H9 (cell line): ENCODE measurements at regions not wholly inside any gene's neighbourhood (a gene's known extent, or its start where the extent isn't known, plus 50 kb on each side); places are given as distances from the start of the nearest gene placed in this dataset.

Source experiments
- DNase-seq: peaks from one replicate; pipeline ENCODE4 v3.0.0-alpha.2; 2017
- H2AFZ ChIP-seq: one replicate; pipeline ENCODE4 v1.6.1; 2013; ENCODE audit warnings: mild to moderate bottlenecking, low read length, control low read depth, moderate library complexity
- H2AK5ac ChIP-seq: 2 replicates; pipeline ENCODE4 v1.6.1; 2013; ENCODE audit warnings: low read length, control low read depth, mixed read lengths; ENCODE audit not compliant: insufficient read length
- H2BK120ac ChIP-seq: one replicate; pipeline ENCODE4 v1.6.1; 2013; ENCODE audit warnings: low read depth, mild to moderate bottlenecking, low read length, control low read depth, inconsistent platforms; ENCODE audit not compliant: poor library complexity, severe bottlenecking
- H2BK12ac ChIP-seq: 2 replicates; pipeline ENCODE4 v1.6.1; 2013; ENCODE audit warnings: low read length, control low read depth, mixed read lengths, low read depth; ENCODE audit not compliant: insufficient read length
- H2BK15ac ChIP-seq: 2 replicates; pipeline ENCODE4 v1.6.1; 2013; ENCODE audit warnings: low read depth, low read length, control low read depth
- H2BK20ac ChIP-seq: one replicate; pipeline ENCODE4 v1.6.1; 2013; ENCODE audit warnings: low read depth, mild to moderate bottlenecking, low read length, control low read depth, inconsistent platforms; ENCODE audit not compliant: poor library complexity, severe bottlenecking
- H2BK5ac ChIP-seq: 2 replicates; pipeline ENCODE4 v1.6.1; 2013; ENCODE audit warnings: low read length, control low read depth, mixed read lengths; ENCODE audit not compliant: insufficient read length
- H3K14ac ChIP-seq: 2 replicates; pipeline ENCODE4 v1.6.1; 2013; ENCODE audit warnings: low read length, control low read depth; ENCODE audit not compliant: insufficient read depth
- H3K18ac ChIP-seq: 2 replicates; pipeline ENCODE4 v1.6.1; 2013; ENCODE audit warnings: low read depth, mild to moderate bottlenecking, mixed read lengths, low read length, control low read depth; ENCODE audit not compliant: insufficient read length
- H3K23ac ChIP-seq: 2 replicates; pipeline ENCODE4 v1.6.1; 2013; ENCODE audit warnings: low read length, control low read depth, mixed read lengths, low read depth; ENCODE audit not compliant: insufficient read length
- H3K23me2 ChIP-seq: 2 replicates; pipeline ENCODE4 v1.6.1; 2013; ENCODE audit warnings: low read depth, mild to moderate bottlenecking, mixed read lengths, low read length, control low read depth; ENCODE audit not compliant: insufficient read length, poor library complexity, severe bottlenecking
- H3K27ac ChIP-seq: 2 replicates; pipeline ENCODE4 v1.5.1; 2013; ENCODE audit warnings: low read length, control low read depth, mixed read lengths, low read depth; ENCODE audit not compliant: insufficient read length
- H3K27me3 ChIP-seq: 2 replicates; pipeline ENCODE4 v1.6.1; 2013; ENCODE audit warnings: low read length, control low read depth, inconsistent platforms; ENCODE audit not compliant: insufficient read depth
- H3K4ac ChIP-seq: 2 replicates; pipeline ENCODE4 v1.6.1; 2013; ENCODE audit warnings: low read depth, mild to moderate bottlenecking, control low read depth, inconsistent platforms, low read length, moderate library complexity
- H3K4me1 ChIP-seq: 2 replicates; pipeline ENCODE4 v1.6.1; 2013; ENCODE audit warnings: low read length, control low read depth, inconsistent platforms; ENCODE audit not compliant: insufficient read depth
- H3K4me2 ChIP-seq: 2 replicates; pipeline ENCODE4 v1.6.1; 2013; ENCODE audit warnings: low read length, control low read depth, mixed read lengths; ENCODE audit not compliant: insufficient read length, insufficient read depth
- H3K56ac ChIP-seq: 2 replicates; pipeline ENCODE4 v1.6.1; 2013; ENCODE audit warnings: low read depth, mild to moderate bottlenecking, mixed read lengths, low read length, control low read depth; ENCODE audit not compliant: insufficient read length
- H3K79me1 ChIP-seq: 2 replicates; pipeline ENCODE4 v1.6.1; 2013; ENCODE audit warnings: low read depth, mild to moderate bottlenecking, moderate library complexity, low read length, control low read depth, inconsistent platforms; ENCODE audit not compliant: insufficient read depth, poor library complexity, severe bottlenecking
- H3K79me2 ChIP-seq: 2 replicates; pipeline ENCODE4 v1.6.1; 2013; ENCODE audit warnings: low read length, control low read depth, inconsistent platforms; ENCODE audit not compliant: insufficient read depth
- H3K9ac ChIP-seq: 2 replicates; pipeline ENCODE4 v1.6.1; 2013; ENCODE audit warnings: low read length, control low read depth, mixed read lengths; ENCODE audit not compliant: insufficient read length; ENCODE audit errors: extremely low read depth
- H3K9me3 ChIP-seq: one replicate; pipeline ENCODE4 v1.6.1; 2013; ENCODE audit warnings: low read depth, low read length, inconsistent platforms; ENCODE audit not compliant: control insufficient read depth
- H3T11ph ChIP-seq: one replicate; pipeline ENCODE4 v1.6.1; 2013; ENCODE audit warnings: mild to moderate bottlenecking, low read length, control low read depth, inconsistent platforms
- H4K20me1 ChIP-seq: one replicate; pipeline ENCODE4 v1.6.1; 2013; ENCODE audit not compliant: control insufficient read depth, insufficient read length, insufficient read depth
- H4K5ac ChIP-seq: 2 replicates; pipeline ENCODE4 v1.6.1; 2013; ENCODE audit warnings: low read depth, mild to moderate bottlenecking, mixed read lengths, low read length, control low read depth; ENCODE audit not compliant: insufficient read length
- H4K8ac ChIP-seq: replicated peaks from 2 replicates; pipeline ENCODE4 v1.6.1; 2013; ENCODE audit warnings: low read length, control low read depth, mixed read lengths, low read depth; ENCODE audit not compliant: insufficient read length
- H4K91ac ChIP-seq: 2 replicates; pipeline ENCODE4 v1.6.1; 2013; ENCODE audit warnings: low read depth, mild to moderate bottlenecking, moderate library complexity, mixed read lengths, low read length, control low read depth; ENCODE audit not compliant: insufficient read length
- H3K27ac Mint-ChIP-seq, 3 experiments: 2 replicates in 2 of 3; 3 replicates in 1 of 3; pipeline ENCODE4 v1.8.0; 2020 to 2021; ENCODE audit warnings: mixed read lengths in 3 of 3, mild to moderate bottlenecking in 1 of 3, moderate library complexity in 1 of 3
- H3K27me3 Mint-ChIP-seq: 2 replicates; pipeline ENCODE4 v1.8.0; 2021; ENCODE audit warnings: low read depth, mild to moderate bottlenecking, moderate library complexity, mixed read lengths
- H3K36me3 Mint-ChIP-seq, 3 experiments: 2 replicates in 2 of 3; 3 replicates in 1 of 3; pipeline ENCODE4 v1.8.0; 2020 to 2021; ENCODE audit warnings: low read depth in 3 of 3, mixed read lengths in 3 of 3; ENCODE audit not compliant: insufficient read depth in 1 of 3
- H3K4me1 Mint-ChIP-seq, 2 experiments: 2 replicates each; pipeline ENCODE4 v1.8.0; 2020; ENCODE audit warnings: mixed read lengths in 2 of 2
- H3K4me3 Mint-ChIP-seq, 2 experiments: 2 replicates in 1 of 2; 3 replicates in 1 of 2; pipeline ENCODE4 v1.8.0; 2020 to 2021; ENCODE audit warnings: mild to moderate bottlenecking in 2 of 2, mixed read lengths in 2 of 2, moderate library complexity in 1 of 2
- H3K9me3 Mint-ChIP-seq, 2 experiments: 2 replicates in 1 of 2; 3 replicates in 1 of 2; pipeline ENCODE4 v1.8.0; 2020; ENCODE audit warnings: mild to moderate bottlenecking in 2 of 2, mixed read lengths in 2 of 2, moderate library complexity in 1 of 2
- WGBS: extraction: QIAGEN DNeasy Blood & Tissue Kit; methylation state at CpG from one replicate; pipeline ENCODE4 v1.1.7; 2013; ENCODE audit warnings: missing lambda C conversion rate, low lambda C conversion rate, mixed read lengths; ENCODE audit not compliant: insufficient read length; ENCODE audit errors: extremely low coverage; 5-methylcytosine and 5-hydroxymethylcytosine counted together
- TF ChIP-seq, protein P1 (sequence below): fragments of 200-600 bp; sonication (generic); conservative IDR thresholded peaks from 3 replicates; pipeline ENCODE4 v1.8.0; 2021; ENCODE audit warnings: antibody characterized with exemption, mild to moderate bottlenecking

GRCh38 chrX:96224279-96224678 is 460.4 kb upstream of the DIAPH2 start:
- H3K9ac ChIP-seq, result no peak overlapping the region
- DNase-seq, result peak; percentile 31
- H3K14ac ChIP-seq, result no peak overlapping the region
- H3K79me1 ChIP-seq, result no peaks in the 10 kb centered on the region
- peak overlapping the region; percentile 29 for H2AFZ ChIP-seq
- no peak overlapping the region for H3K4ac ChIP-seq
- no peaks in the 10 kb centered on the region for H3K23me2 ChIP-seq
- H4K20me1 ChIP-seq, result no peaks in the 10 kb centered on the region
- H4K91ac ChIP-seq, result no peak overlapping the region
- Mint-ChIP-seq H3K36me3 (peaks cover 0 to 13% (median 8%) of the 10 kb centered on the region in 3 experiments; a peak in 4 of 7 replicates), H3K27ac (no peak overlapping the region), H3K9me3 (peaks cover 8 to 16% of the 10 kb centered on the region in 2 experiments; a peak in 4 of 5 replicates), H3K27me3 (no peaks in the 10 kb centered on the region), H3K4me1 (peaks cover 9% of the 10 kb centered on the region in 2 experiments), H3K4me3 (no peak overlapping the region)
- no peak overlapping the region for H3T11ph ChIP-seq
- H3K4me2 ChIP-seq, result no peak overlapping the region
- H2BK5ac ChIP-seq, result no peak overlapping the region
- no peak overlapping the region for H2BK12ac ChIP-seq
- no peak overlapping the region for H2BK20ac ChIP-seq
- H4K5ac ChIP-seq, result no peak overlapping the region
- H3K18ac ChIP-seq, result no peak overlapping the region
- no peaks in the 10 kb centered on the region for H3K79me2 ChIP-seq
- no peak overlapping the region for H2BK120ac ChIP-seq
- H3K9me3 ChIP-seq, result no peaks in the 10 kb centered on the region
- no CpG with 5 or more reads among the region's 3 CpGs for WGBS
- H3K27ac ChIP-seq, result no peak overlapping the region
- H2AK5ac ChIP-seq, result no peak overlapping the region
- TF ChIP-seq, protein P1, sequence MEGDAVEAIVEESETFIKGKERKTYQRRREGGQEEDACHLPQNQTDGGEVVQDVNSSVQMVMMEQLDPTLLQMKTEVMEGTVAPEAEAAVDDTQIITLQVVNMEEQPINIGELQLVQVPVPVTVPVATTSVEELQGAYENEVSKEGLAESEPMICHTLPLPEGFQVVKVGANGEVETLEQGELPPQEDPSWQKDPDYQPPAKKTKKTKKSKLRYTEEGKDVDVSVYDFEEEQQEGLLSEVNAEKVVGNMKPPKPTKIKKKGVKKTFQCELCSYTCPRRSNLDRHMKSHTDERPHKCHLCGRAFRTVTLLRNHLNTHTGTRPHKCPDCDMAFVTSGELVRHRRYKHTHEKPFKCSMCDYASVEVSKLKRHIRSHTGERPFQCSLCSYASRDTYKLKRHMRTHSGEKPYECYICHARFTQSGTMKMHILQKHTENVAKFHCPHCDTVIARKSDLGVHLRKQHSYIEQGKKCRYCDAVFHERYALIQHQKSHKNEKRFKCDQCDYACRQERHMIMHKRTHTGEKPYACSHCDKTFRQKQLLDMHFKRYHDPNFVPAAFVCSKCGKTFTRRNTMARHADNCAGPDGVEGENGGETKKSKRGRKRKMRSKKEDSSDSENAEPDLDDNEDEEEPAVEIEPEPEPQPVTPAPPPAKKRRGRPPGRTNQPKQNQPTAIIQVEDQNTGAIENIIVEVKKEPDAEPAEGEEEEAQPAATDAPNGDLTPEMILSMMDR, result no peak
- H3K27me3 ChIP-seq, result no peaks in the 10 kb centered on the region
- H3K23ac ChIP-seq, result no peak overlapping the region
- H4K8ac ChIP-seq, result no peak overlapping the region
- no peaks in the 10 kb centered on the region for H3K4me1 ChIP-seq
- H2BK15ac ChIP-seq, result no peak overlapping the region
- H3K56ac ChIP-seq, result no peak overlapping the region
